Ammon's horn (tissue), 1 donor: ENCODE measurements at regions not wholly inside any gene's neighbourhood (a gene's known extent, or its start where the extent isn't known, plus 50 kb on each side); places are given as distances from the start of the nearest gene placed in this dataset.

Experiments
- DNase-seq: peaks from one replicate; pipeline ENCODE4 v3.0.0-alpha.2; 2016; ENCODE audit warnings: low spot score

GRCh38 chr4:11051181-11051580, 366.6 kb upstream of the CLNK start:
- no peak for DNase-seq

GRCh38 chr4:11050766-11051165, 366.2 kb upstream of the CLNK start:
- no peak for DNase-seq

GRCh38 chr4:11049001-11049400, 364.4 kb upstream of the CLNK start:
- no peak for DNase-seq

- DNase-seq = no peak
These were observed 358.2 kb upstream of the CLNK start for GRCh38 chr4:11042760-11043159.

DNA sequence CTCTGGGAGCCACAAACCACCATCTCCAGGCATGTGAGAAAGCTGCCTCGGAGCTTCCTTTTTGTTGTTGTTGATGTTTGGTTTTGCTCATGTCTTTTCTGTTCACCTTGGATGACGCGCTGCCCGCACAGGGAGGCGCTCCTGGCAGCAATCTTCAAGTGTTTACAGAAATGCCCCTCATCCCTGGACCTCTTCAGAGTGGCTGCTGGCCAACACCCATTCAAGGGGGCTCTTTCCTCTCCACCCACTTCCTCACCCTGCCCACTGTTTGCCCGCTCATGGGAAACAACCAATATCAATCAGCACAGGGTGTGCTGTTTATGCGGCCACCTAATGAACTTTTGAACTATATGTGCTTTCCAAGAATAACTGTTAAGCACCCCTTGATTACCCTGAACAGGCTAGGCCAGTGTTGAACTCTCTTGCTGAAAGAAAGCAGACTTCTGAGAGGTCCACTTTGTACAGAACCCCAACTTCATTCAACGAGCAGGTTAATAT, 355.1 kb upstream of the CLNK start:
- no peak for DNase-seq

DNA sequence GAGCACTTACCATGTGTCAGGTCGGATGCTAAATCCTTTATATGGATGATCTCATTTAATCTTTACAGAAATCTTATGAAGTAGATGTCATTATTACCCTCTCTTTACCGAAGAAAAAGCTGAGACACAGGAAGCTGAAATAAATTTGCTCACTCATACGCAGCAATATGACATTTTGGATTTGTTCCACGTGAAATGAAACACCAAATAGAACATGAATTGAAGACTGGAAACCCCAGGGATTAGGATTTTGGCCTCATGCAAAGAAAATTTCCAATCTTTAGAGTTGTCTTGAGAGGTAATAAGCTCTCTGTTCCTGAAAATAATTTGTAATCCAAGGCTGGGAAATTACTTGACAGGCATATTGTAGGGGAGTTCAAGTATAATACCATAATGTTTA, 354.4 kb upstream of the CLNK start:
- no peak for DNase-seq

DNA sequence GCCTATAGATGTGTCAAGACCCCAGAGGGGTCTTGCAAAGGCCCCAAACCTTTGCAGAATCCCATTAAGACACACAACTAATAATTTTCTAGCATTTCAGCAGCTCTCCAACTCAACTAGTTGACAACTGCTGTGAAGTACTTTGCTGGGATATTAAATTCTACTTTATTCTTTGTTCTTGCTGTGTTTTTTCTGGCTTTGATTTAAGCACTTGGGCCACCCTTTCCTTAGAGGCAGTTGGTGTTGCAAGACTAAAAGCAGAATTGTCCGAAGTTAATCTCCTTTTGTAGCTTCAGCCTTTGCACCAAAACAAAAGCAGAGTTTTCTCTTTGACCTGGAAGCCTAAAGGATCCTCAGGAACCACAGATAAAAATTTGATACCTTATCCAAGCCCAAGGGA, 353.1 kb upstream of the CLNK start:
- no peak for DNase-seq

- DNase-seq = no peak
These were observed 343.8 kb upstream of the CLNK start for GRCh38 chr4:11028334-11028733.

- no peak for DNase-seq
These were observed 336.8 kb upstream of the CLNK start for GRCh38 chr4:11021333-11021732.

GRCh38 chr4:11019451-11020240, 335.1 kb upstream of the CLNK start:
- no peak for DNase-seq

- DNase-seq = no peak
These were observed 329.6 kb upstream of the CLNK start for GRCh38 chr4:11014199-11014598.

- DNase-seq = no peak
These were observed 328.6 kb upstream of the CLNK start for GRCh38 chr4:11013094-11013664.

DNA sequence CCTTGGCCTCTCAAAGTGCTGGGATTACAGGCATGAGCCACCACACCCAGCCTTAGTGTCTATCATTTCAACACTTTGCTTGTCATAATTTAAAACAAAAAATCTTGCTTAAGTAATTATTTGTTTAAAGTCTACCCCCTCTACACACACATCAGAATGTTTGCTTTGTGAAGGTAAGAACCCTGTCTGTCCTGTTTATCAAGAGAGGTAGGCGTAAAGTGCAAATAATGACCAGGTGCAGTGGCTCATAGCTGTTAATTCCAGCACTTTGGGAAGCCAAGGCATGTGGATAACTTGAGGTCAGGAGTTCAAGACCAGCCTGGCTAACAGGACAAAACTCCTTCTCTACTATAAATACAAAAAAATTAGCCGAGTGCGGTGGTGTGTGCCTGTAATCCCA, 326.7 kb upstream of the CLNK start:
- DNase-seq = no peak

DNA sequence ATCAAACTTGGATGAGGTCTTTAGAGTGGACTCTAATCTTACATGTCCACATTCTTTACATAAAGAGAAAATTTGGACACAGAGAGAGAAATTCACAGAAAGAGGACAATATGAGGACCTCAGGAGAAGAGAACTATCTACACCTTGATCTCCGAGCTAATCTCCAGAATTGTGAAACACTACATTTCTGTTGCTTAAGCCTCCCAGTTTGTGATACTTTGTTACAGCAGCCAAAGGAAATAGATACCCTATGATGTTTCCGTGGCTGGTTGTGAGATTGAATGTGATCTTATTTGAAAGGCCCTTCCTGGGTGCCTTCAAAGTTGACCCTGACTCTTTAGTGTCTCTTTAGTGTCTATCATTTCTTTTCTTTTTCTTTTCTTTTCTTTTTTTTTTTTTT, 326.1 kb upstream of the CLNK start:
- DNase-seq = no peak

DNA sequence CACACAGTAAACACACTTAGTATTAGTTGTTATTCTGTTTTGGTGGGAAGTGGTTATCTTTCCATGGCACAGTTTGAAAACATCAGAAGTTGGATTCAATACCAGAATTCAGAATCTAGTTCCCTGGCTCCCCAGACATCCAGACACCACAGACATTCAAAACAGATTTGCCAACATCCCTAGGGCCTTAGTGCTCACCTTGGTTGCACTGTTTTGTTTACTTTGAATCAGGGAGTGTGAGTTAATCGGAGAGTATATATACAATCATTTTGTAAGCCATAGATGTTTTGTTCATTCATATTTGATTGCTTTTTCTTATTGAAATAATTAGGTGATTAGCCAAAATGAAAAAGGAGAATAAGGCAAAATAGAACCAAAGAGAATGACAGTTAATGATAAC, 324.7 kb upstream of the CLNK start:
- no peak for DNase-seq

DNA sequence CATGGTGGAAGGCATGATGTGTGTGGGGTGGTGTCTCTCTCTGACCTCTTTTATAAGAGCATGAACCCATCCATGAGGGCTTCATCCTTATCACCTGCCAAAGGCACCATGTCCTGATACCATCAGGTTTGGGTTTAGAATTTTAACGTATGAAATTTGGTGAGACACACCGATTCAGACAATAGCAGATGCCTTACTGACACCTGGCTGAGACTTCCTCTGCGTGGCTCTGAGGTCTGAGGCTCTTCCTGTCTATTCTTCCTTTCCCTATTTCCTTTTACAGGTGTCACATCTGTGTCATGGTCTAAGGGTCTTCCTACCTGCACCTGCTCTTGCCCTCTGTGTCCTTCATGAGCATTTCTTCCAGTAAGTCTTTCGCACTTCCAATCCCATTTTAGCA, 320.7 kb upstream of the CLNK start:
- DNase-seq = no peak

DNA sequence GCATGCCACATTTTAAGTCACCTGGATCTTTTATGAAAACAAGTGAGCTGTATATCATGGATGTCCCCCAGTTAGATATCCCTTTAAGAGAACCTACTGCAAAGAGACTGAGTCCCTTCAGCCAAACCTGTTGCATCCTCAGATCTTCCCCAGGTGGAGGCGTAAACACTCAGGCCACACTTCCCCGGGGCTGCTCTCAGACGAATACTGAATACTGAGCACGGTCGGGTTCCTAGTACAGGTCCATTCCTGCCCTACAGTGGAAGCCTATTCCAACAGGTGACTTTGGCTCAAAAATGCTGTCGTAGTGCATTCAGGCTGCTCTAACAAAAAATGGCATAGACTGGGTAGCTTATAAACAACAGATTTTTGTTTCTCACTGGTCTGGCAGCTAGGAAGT, 320.2 kb upstream of the CLNK start:
- no peak for DNase-seq

- no peak for DNase-seq
These were observed 318.4 kb upstream of the CLNK start for GRCh38 chr4:11002961-11003360.

- DNase-seq = no peak
These were observed 314.3 kb upstream of the CLNK start for GRCh38 chr4:10998846-10999245.

DNA sequence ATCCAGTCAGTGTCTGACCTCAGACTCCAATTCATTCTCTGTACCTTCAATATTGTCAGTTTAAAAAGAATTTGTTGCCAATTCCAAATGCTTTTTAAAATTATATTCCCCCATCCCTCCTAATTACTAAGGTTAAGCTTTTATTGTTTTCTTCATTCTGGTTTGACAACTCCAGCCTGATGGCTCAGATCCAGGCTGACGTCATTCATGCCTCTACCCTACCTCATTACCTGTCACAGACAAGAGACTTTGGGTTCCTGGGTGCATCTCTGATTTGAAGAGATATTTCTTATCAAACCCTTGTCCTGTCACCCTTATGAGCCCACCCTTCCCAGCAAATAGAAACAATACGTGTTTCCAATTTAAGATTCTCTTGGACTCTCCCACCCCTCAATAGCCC, 300.2 kb upstream of the CLNK start:
- no peak for DNase-seq

DNA sequence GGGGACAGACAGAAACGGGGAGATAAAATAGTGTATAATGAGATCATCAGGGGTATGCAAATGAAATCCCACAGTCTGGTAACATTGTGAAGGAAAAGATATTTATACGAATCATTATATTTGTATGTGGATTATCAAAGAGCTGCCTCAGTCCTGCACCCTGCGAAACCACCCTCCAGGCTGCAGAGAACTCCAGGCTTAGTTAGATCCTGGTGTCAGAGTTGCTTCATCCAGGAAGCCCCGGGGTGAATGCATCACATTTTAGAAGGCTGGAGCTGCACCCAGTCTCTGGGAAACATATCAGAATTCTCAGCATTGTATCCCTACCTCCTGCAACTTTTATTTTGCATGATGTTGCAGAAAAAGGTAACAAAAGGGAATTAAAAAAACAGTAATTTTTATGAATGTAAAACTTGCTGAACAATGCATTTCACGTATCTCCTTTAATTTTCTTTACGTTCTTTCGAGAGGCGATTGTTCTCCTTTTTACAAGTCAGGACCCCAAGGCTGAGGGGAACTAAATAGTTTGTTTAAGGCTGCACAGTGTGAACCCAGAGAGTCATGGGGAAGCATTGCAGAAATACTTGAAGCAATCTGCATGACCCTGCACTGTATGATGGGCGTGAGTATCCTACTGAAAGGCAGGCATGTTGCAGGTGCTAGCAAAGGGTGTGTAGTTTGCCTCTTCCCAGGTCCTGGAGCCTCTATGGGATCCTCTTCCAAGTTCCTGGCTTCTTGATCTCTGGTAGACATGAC, 299.5 kb upstream of the CLNK start:
- DNase-seq = no peak

DNA sequence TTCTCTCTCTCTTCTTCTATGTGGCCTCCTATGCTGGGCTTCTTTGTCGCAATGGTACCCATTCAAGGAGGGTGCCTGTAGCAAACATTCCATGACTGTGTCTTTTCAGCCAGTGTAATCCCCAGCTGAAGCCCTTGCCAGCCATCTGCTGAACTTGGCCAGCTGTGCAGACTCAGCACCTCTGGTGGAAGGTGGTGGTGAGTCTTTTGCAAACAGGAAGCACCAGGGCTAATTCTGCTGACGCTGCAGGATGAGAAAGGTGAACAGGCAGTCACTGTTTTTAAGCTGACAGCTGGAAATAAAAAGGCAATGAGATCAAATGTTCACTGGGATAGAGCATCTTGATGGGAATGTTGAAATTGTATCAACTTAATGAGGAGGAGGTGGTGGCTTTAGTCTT, 298.7 kb upstream of the CLNK start:
- no peak for DNase-seq

GRCh38 chr4:10982305-10982704, 297.7 kb upstream of the CLNK start:
- no peak for DNase-seq
